GM12878 (cell line): ENCODE measurements at regions not wholly inside any gene's neighbourhood (a gene's known extent, or its start where the extent isn't known, plus 50 kb on each side); places are given as distances from the start of the nearest gene placed in this dataset.

Experiments
- CTCF ChIP-seq, 3 experiments: IDR thresholded peaks in 2 of 3; conservative IDR thresholded peaks in 1 of 3; 2 replicates each; pipeline ENCODE4 v1.5.1; 2011; ENCODE audit warnings: low read depth in 3 of 3, low read length in 3 of 3, mild to moderate bottlenecking in 3 of 3, control low read depth in 2 of 3, moderate library complexity in 2 of 3, inconsistent platforms in 1 of 3, mixed read lengths in 1 of 3; ENCODE audit not compliant: control insufficient read depth in 2 of 3, insufficient read depth in 1 of 3; ENCODE audit errors: extremely low read depth in 1 of 3
- EP300 ChIP-seq, 2 experiments: fragments of 150-350 bp in 1 of 2; IDR thresholded peaks; 2 replicates each; pipeline ENCODE4 v1.6.1; 2011 to 2012; ENCODE audit warnings: low read depth in 2 of 2, low read length in 2 of 2, borderline replicate concordance in 1 of 2, improper control_type of control experiment in 1 of 2, inconsistent platforms in 1 of 2; ENCODE audit not compliant: control insufficient read depth in 1 of 2
- EZH2 ChIP-seq: IDR thresholded peaks from 2 replicates; pipeline ENCODE4 v1.6.1; 2012; ENCODE audit warnings: low read depth, mild to moderate bottlenecking, control low read depth, inconsistent platforms, low read length, borderline replicate concordance; ENCODE audit not compliant: control insufficient read depth
- FOXM1 ChIP-seq: IDR thresholded peaks from 2 replicates; pipeline ENCODE4 v1.6.1; 2012; ENCODE audit warnings: low read depth, mild to moderate bottlenecking, inconsistent platforms, low read length, moderate library complexity
- JUNB ChIP-seq: IDR thresholded peaks from 2 replicates; pipeline ENCODE4 v1.6.1; 2016; ENCODE audit warnings: antibody characterized with exemption, mild to moderate bottlenecking
- MAX ChIP-seq: IDR thresholded peaks from 2 replicates; pipeline ENCODE4 v1.6.1; 2012; ENCODE audit warnings: low read depth, low read length, improper control_type of control experiment
- MYB ChIP-seq: fragments of 150-350 bp; IDR thresholded peaks from 2 replicates; pipeline ENCODE4 v1.6.1; 2014; ENCODE audit warnings: mild to moderate bottlenecking, low read depth, low read length, borderline replicate concordance
- NRF1 ChIP-seq: conservative IDR thresholded peaks from 2 replicates; pipeline ENCODE4 v1.6.1; 2011; ENCODE audit warnings: mild to moderate bottlenecking, low read depth, low read length, improper control_type of control experiment
- POLR2A ChIP-seq: IDR thresholded peaks from 2 replicates; pipeline ENCODE4 v1.6.1; 2011; ENCODE audit warnings: low read depth, mild to moderate bottlenecking, low read length
- SMC3 ChIP-seq: IDR thresholded peaks from 2 replicates; pipeline ENCODE4 v1.6.1; 2011; ENCODE audit warnings: low read length, improper control_type of control experiment, borderline replicate concordance
- SRF ChIP-seq, 2 experiments: IDR thresholded peaks; 2 replicates each; pipeline ENCODE4 v1.6.1; 2011; ENCODE audit warnings: low read depth in 2 of 2, low read length in 2 of 2, mild to moderate bottlenecking in 1 of 2, moderate library complexity in 1 of 2
- YBX1 ChIP-seq: fragments of 450-650 bp; IDR thresholded peaks from 2 replicates; pipeline ENCODE4 v1.6.1; 2016; ENCODE audit warnings: antibody characterized with exemption
- TF ChIP-seq, protein P1 (sequence below): fragments of 450-650 bp; formaldehyde crosslinking; IDR thresholded peaks from 2 replicates; pipeline ENCODE4 v1.4.0; 2022; ENCODE audit warnings: mild to moderate bottlenecking, moderate library complexity
- TF ChIP-seq, protein P2 (sequence below): fragments of 450-650 bp; IDR thresholded peaks from 2 replicates; pipeline ENCODE4 v1.6.1; 2017; ENCODE audit warnings: borderline replicate concordance

DNA sequence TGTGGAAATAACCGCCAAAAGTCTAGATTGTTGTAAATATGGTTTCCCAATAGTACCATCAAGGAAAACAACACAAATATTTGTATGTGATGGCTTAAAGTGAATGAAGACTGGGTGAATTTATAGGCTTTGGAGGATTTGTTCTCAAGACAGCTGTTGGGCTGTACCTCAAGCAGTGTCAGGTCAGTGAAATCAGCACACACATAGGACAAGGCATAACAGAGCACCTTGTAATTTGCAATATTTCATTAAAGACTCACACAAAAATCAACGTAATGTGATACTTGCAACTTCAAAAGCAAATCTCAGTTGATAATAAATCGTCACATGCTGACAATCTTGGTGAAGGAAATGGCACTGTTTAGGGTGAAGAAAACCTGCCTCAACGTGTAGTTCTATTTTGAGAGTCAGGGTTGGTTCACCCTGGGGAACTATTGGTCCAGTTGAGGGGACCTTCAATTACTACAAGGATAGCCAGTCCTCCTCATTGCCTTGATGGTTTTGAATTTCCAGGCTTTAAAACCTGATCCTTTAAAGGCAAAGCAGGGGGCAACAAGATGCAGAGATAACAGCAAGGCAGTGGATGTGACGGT lies 126.8 kb upstream of the ST6GAL2 start:
- TF ChIP-seq, protein P1, sequence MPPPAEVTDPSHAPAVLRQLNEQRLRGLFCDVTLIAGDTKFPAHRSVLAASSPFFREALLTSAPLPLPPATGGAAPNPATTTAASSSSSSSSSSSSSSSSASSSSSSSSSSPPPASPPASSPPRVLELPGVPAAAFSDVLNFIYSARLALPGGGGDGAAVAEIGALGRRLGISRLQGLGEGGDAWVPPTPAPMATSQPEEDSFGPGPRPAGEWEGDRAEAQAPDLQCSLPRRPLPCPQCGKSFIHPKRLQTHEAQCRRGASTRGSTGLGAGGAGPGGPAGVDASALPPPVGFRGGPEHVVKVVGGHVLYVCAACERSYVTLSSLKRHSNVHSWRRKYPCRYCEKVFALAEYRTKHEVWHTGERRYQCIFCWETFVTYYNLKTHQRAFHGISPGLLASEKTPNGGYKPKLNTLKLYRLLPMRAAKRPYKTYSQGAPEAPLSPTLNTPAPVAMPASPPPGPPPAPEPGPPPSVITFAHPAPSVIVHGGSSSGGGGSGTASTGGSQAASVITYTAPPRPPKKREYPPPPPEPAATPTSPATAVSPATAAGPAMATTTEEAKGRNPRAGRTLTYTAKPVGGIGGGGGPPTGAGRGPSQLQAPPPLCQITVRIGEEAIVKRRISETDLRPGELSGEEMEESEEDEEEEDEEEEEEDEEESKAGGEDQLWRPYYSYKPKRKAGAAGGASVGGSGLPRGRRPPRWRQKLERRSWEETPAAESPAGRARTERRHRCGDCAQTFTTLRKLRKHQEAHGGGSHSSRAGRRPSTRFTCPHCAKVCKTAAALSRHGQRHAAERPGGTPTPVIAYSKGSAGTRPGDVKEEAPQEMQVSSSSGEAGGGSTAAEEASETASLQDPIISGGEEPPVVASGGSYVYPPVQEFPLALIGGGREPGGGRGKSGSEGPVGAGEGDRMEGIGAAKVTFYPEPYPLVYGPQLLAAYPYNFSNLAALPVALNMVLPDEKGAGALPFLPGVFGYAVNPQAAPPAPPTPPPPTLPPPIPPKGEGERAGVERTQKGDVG (CRISPR knock-in tag): no peak
- TF ChIP-seq POLR2A (no peak), FOXM1 (no peak), YBX1 (no peak), MYB (no peak), CTCF (IDR thresholded peaks at IDR 0.05 in 2 of 3, conservative IDR thresholded peaks at IDR 0.05 in 1 of 3; ENCODE audit: control insufficient read depth in 2 of 3, extremely low read depth in 1 of 3, insufficient read depth in 1 of 3, low read depth in 3 of 3, low read length in 3 of 3) (no peak), MAX (no peak), EZH2 (no peak), SMC3 (no peak), JUNB (no peak), EP300 (IDR thresholded peaks at IDR 0.05; ENCODE audit: borderline replicate concordance in 1 of 2, control insufficient read depth in 1 of 2, low read depth in 2 of 2, low read length in 2 of 2) (no peak), NRF1 (no peak), SRF (IDR thresholded peaks at IDR 0.05; ENCODE audit: low read depth in 2 of 2, low read length in 2 of 2) (no peak)
- TF ChIP-seq, protein P2, sequence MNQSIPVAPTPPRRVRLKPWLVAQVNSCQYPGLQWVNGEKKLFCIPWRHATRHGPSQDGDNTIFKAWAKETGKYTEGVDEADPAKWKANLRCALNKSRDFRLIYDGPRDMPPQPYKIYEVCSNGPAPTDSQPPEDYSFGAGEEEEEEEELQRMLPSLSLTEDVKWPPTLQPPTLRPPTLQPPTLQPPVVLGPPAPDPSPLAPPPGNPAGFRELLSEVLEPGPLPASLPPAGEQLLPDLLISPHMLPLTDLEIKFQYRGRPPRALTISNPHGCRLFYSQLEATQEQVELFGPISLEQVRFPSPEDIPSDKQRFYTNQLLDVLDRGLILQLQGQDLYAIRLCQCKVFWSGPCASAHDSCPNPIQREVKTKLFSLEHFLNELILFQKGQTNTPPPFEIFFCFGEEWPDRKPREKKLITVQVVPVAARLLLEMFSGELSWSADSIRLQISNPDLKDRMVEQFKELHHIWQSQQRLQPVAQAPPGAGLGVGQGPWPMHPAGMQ: no peak
